GM12878 (cell line): ENCODE measurements at regions not wholly inside any gene's neighbourhood (a gene's known extent, or its start where the extent isn't known, plus 50 kb on each side); places are given as distances from the start of the nearest gene placed in this dataset.

Experiments used
- ATAC-seq: fragments of 200-7000 bp; cut with Tn5 transposase; 3 replicates; pipeline ENCODE4 v1.9.1; 2020; ENCODE audit warnings: mild to moderate bottlenecking, moderate library complexity
- BruUV-seq: library from RNA; stranded (reverse); fragments of 400-500 nt; replicated peaks from 2 replicates; lab custom pipeline; 2021; lab: Mats Ljungman, UMichigan
- CTCF ChIA-PET: fragments of 300-600 bp; sonication (Branson Sonifier 250); formaldehyde crosslinking; extraction: SDS; loops from one replicate; lab custom pipeline; 2021; ENCODE audit warnings: inconsistent platforms; lab: Yijun Ruan, JAX
- POLR2A ChIA-PET: fragments of 350-600 bp; formaldehyde crosslinking; extraction: SDS; loops from one replicate; lab custom pipeline; 2021; ENCODE audit warnings: inconsistent platforms; lab: Charles Lee
- RAD21 ChIA-PET: fragments of 300-600 bp; sonication (Branson Sonifier 250); formaldehyde crosslinking; loops from one replicate; lab custom pipeline; 2023; ENCODE audit warnings: antibody characterized with exemption; ENCODE audit not compliant: unreplicated experiment; lab: Charles Lee
- SMC1A ChIA-PET: fragments of 300-600 bp; sonication (Branson Sonifier 250); formaldehyde crosslinking; loops from one replicate; lab custom pipeline; 2023; ENCODE audit not compliant: unreplicated experiment, uncharacterized antibody; lab: Charles Lee
- DNase-seq: peaks from one replicate; pipeline ENCODE4 v3.0.0-alpha.2; 2011; ENCODE audit warnings: low read depth, low spot score
- FAIRE-seq: peaks from 3 replicates; lab custom pipeline; 2011; peaks lifted over from hg19 to GRCh38; lab: Jason Lieb, UNC
- H2AFZ ChIP-seq: 2 replicates; pipeline ENCODE4 v1.6.0; 2011; ENCODE audit warnings: low read depth, low read length, control low read depth; ENCODE audit not compliant: control insufficient read depth
- H3K27ac ChIP-seq: 2 replicates; pipeline ENCODE4 v1.5.1; 2011; ENCODE audit warnings: control low read depth; ENCODE audit not compliant: control insufficient read depth, insufficient read depth
- H3K27me3 ChIP-seq, 2 experiments: replicated peaks in 1 of 2; 2 replicates each; pipeline versions ENCODE4 v1.6.0 to v1.6.1; 2011; ENCODE audit warnings: low read length in 1 of 2; ENCODE audit not compliant: control insufficient read depth in 2 of 2, insufficient read depth in 2 of 2
- H3K36me3 ChIP-seq, 2 experiments: 2 replicates each; pipeline ENCODE4 v1.5.1; 2011; ENCODE audit warnings: low read length in 1 of 2; ENCODE audit not compliant: control insufficient read depth in 2 of 2, insufficient read depth in 2 of 2
- H3K4me1 ChIP-seq: 2 replicates; pipeline ENCODE4 v1.6.1; 2011; ENCODE audit warnings: mild to moderate bottlenecking, low read length, moderate library complexity, mixed read lengths; ENCODE audit not compliant: control insufficient read depth, insufficient read depth
- H3K4me2 ChIP-seq: 2 replicates; pipeline ENCODE4 v1.6.0; 2011; ENCODE audit warnings: control low read depth; ENCODE audit not compliant: control insufficient read depth, insufficient read depth
- H3K4me3 ChIP-seq: fragments of 200-600 bp; sonication (generic); 2 replicates; pipeline ENCODE4 v1.5.1; 2016
- H3K79me2 ChIP-seq: 2 replicates; pipeline ENCODE4 v1.6.0; 2011; ENCODE audit warnings: low read length; ENCODE audit not compliant: control insufficient read depth, insufficient read depth
- H3K9ac ChIP-seq: 2 replicates; pipeline ENCODE4 v1.8.0; 2011; ENCODE audit warnings: low read length, control low read depth, mixed read lengths; ENCODE audit not compliant: control insufficient read depth, insufficient read depth
- H3K9me3 ChIP-seq: replicated peaks from 3 replicates; pipeline ENCODE4 v1.5.1; 2011; ENCODE audit warnings: mild to moderate bottlenecking, low read length; ENCODE audit not compliant: control insufficient read depth, insufficient read depth
- H4K20me1 ChIP-seq: 2 replicates; pipeline ENCODE4 v1.6.0; 2011; ENCODE audit not compliant: control insufficient read depth, insufficient read depth
- CBFB ChIP-seq: IDR thresholded peaks from 2 replicates; pipeline ENCODE4 v1.6.1; 2016; ENCODE audit warnings: antibody characterized with exemption, low read depth
- CBX5 ChIP-seq: sonication (generic); IDR thresholded peaks from 2 replicates; pipeline ENCODE4 v1.6.1; 2016; ENCODE audit warnings: low read depth, moderate library complexity, mild to moderate bottlenecking, inconsistent platforms
- FOS ChIP-seq: IDR thresholded peaks from 3 replicates; pipeline ENCODE4 v1.6.1; 2011; ENCODE audit warnings: borderline replicate concordance; ENCODE audit not compliant: insufficient read length; ENCODE audit errors: extremely low read depth
- GABPA ChIP-seq: IDR thresholded peaks from 2 replicates; pipeline ENCODE4 v1.6.1; 2014; ENCODE audit warnings: antibody characterized with exemption, low read depth, mild to moderate bottlenecking, inconsistent platforms
- NBN ChIP-seq: fragments of 450-650 bp; IDR thresholded peaks from 2 replicates; pipeline ENCODE4 v1.6.1; 2016
- NFXL1 ChIP-seq: fragments of 450-650 bp; IDR thresholded peaks from 2 replicates; pipeline ENCODE4 v1.6.1; 2017; ENCODE audit warnings: antibody characterized with exemption, mild to moderate bottlenecking, borderline replicate concordance
- POU2F2 ChIP-seq: IDR thresholded peaks from 3 replicates; pipeline ENCODE4 v1.6.1; 2011; ENCODE audit warnings: low read depth, mild to moderate bottlenecking, low read length, borderline replicate concordance
- STAT1 ChIP-seq: fragments of 450-650 bp; conservative IDR thresholded peaks from 2 replicates; pipeline ENCODE4 v1.6.1; 2014; ENCODE audit warnings: antibody characterized with exemption, mild to moderate bottlenecking
- SUPT20H ChIP-seq: IDR thresholded peaks from 2 replicates; pipeline ENCODE4 v1.6.1; 2011; ENCODE audit warnings: low read depth, mild to moderate bottlenecking, low read length, moderate library complexity, borderline replicate concordance; ENCODE audit not compliant: control insufficient read depth
- WGBS: methylation state at CpG from one replicate; pipeline ENCODE4 v1.1.6; 2016; ENCODE audit warnings: low lambda C conversion rate; ENCODE audit not compliant: insufficient replicate concordance, insufficient coverage; ENCODE audit errors: missing lambda C conversion rate; 5-methylcytosine and 5-hydroxymethylcytosine counted together
- in situ Hi-C: fragments of 300-500 bp; cut with MboI; formaldehyde crosslinking; loops from 9 replicates; pipeline ENCODE4 v1.14.3; 2018; ENCODE audit warnings: mixed read lengths
- intact Hi-C: fragments of 100-400 bp; cut with micrococcal nuclease; formaldehyde crosslinking; loops from one replicate; pipeline ENCODE4 v1.14.2; 2022; ENCODE audit not compliant: unreplicated experiment
- TF ChIP-seq, protein P1 (sequence below): fragments of 450-650 bp; IDR thresholded peaks from 2 replicates; pipeline ENCODE4 v1.6.1; 2017; ENCODE audit warnings: mild to moderate bottlenecking, low read depth, inconsistent platforms; ENCODE audit not compliant: poor library complexity, severe bottlenecking
- TF ChIP-seq, protein P2 (sequence below): IDR thresholded peaks from 2 replicates; pipeline ENCODE4 v1.6.1; 2011; ENCODE audit warnings: low read depth, mild to moderate bottlenecking, low read length, moderate library complexity, borderline replicate concordance; ENCODE audit errors: extremely low read depth
- TF ChIP-seq, protein P3 (sequence below): fragments of 450-650 bp; IDR thresholded peaks from 2 replicates; pipeline ENCODE4 v1.6.1; 2017; ENCODE audit warnings: antibody characterized with exemption, mild to moderate bottlenecking, moderate library complexity
- TF ChIP-seq, protein P4 (sequence below): fragments of 450-650 bp; IDR thresholded peaks from 2 replicates; pipeline ENCODE4 v1.6.1; 2018; ENCODE audit warnings: borderline replicate concordance, mild to moderate bottlenecking; ENCODE audit not compliant: partially characterized antibody
- TF ChIP-seq, protein P5 (sequence below): fragments of 450-650 bp; conservative IDR thresholded peaks from 2 replicates; pipeline ENCODE4 v1.6.1; 2017; ENCODE audit warnings: mild to moderate bottlenecking, moderate library complexity

DNA sequence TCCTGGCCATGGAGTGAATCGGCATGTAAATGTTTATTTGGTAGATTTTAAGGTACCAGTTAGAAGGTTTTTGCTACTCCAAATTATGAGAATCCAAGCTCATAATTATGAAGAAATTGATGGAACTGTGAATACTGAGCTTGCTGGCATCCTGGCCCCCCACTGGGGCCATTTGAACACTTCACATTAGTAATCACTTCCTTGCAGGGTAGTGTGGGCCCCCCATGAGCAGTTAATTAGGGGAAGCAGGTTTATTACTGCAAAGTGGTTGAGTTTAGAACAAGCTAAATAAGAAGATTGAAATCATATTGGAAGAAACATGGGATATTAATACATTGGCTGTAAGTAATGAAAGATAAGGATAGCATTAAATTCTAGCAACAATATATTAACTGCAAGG, 86.7 kb downstream of the S1PR1 start:
- ATAC-seq (no peak), FAIRE-seq (no peak), DNase-seq (no peak)
- H2AFZ ChIP-seq, result no peak overlapping the region
- ChIA-PET POLR2A (interaction anchor here (1.3 kb wide), 1 partner anchor 32 kb away, joined by 4 read pairs; no protein-coding TSS in a partner anchor), RAD21 (interaction anchor here (0.7 to 3.5 kb wide), 11 partner anchors 9 to 118 kb away, joined by 3 to 35 read pairs (median 4); no protein-coding TSS in a partner anchor), SMC1A (interaction anchor here (0.8 to 7.6 kb wide), 12 partner anchors 11 to 120 kb away, joined by 3 to 66 read pairs (median 4); no protein-coding TSS in a partner anchor), CTCF (interaction anchor here (0.9 to 4.2 kb wide), 9 partner anchors 9 to 34 kb away, joined by 3 to 30 read pairs (median 4); no protein-coding TSS in a partner anchor)
- in situ Hi-C loops (no loop called here), intact Hi-C loops (no loop called here)
- H3K27ac ChIP-seq, result no peak overlapping the region
- no peaks in the 10 kb centered on the region for H3K36me3 ChIP-seq
- H4K20me1 ChIP-seq, result no peaks in the 10 kb centered on the region
- no peaks in the 10 kb centered on the region for H3K27me3 ChIP-seq
- H3K4me2 ChIP-seq, result no peak overlapping the region
- H3K4me3 ChIP-seq, result no peak overlapping the region
- no peaks in the 10 kb centered on the region; the same call in 2 of the 3 replicates for H3K9me3 ChIP-seq
- no peak overlapping the region for H3K9ac ChIP-seq
- no peaks in the 10 kb centered on the region for H3K4me1 ChIP-seq
- no peaks in the 10 kb centered on the region for H3K79me2 ChIP-seq
- WGBS, result 96% methylated on average over 1 of the region's 1 CpG
- no TSS peak for BruUV-seq
- TF ChIP-seq, protein P1, sequence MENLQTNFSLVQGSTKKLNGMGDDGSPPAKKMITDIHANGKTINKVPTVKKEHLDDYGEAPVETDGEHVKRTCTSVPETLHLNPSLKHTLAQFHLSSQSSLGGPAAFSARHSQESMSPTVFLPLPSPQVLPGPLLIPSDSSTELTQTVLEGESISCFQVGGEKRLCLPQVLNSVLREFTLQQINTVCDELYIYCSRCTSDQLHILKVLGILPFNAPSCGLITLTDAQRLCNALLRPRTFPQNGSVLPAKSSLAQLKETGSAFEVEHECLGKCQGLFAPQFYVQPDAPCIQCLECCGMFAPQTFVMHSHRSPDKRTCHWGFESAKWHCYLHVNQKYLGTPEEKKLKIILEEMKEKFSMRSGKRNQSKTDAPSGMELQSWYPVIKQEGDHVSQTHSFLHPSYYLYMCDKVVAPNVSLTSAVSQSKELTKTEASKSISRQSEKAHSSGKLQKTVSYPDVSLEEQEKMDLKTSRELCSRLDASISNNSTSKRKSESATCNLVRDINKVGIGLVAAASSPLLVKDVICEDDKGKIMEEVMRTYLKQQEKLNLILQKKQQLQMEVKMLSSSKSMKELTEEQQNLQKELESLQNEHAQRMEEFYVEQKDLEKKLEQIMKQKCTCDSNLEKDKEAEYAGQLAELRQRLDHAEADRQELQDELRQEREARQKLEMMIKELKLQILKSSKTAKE, result no peak
- TF ChIP-seq GABPA (no peak), FOS (no peak), STAT1 (no peak), NFXL1 (no peak), CBX5 (no peak), CBFB (no peak), SUPT20H (no peak), NBN (no peak), POU2F2 (no peak)
- TF ChIP-seq, protein P2, sequence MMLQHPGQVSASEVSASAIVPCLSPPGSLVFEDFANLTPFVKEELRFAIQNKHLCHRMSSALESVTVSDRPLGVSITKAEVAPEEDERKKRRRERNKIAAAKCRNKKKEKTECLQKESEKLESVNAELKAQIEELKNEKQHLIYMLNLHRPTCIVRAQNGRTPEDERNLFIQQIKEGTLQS, result no peak
- TF ChIP-seq, protein P3, sequence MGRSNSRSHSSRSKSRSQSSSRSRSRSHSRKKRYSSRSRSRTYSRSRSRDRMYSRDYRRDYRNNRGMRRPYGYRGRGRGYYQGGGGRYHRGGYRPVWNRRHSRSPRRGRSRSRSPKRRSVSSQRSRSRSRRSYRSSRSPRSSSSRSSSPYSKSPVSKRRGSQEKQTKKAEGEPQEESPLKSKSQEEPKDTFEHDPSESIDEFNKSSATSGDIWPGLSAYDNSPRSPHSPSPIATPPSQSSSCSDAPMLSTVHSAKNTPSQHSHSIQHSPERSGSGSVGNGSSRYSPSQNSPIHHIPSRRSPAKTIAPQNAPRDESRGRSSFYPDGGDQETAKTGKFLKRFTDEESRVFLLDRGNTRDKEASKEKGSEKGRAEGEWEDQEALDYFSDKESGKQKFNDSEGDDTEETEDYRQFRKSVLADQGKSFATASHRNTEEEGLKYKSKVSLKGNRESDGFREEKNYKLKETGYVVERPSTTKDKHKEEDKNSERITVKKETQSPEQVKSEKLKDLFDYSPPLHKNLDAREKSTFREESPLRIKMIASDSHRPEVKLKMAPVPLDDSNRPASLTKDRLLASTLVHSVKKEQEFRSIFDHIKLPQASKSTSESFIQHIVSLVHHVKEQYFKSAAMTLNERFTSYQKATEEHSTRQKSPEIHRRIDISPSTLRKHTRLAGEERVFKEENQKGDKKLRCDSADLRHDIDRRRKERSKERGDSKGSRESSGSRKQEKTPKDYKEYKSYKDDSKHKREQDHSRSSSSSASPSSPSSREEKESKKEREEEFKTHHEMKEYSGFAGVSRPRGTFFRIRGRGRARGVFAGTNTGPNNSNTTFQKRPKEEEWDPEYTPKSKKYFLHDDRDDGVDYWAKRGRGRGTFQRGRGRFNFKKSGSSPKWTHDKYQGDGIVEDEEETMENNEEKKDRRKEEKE, result no peak
- TF ChIP-seq, protein P4, sequence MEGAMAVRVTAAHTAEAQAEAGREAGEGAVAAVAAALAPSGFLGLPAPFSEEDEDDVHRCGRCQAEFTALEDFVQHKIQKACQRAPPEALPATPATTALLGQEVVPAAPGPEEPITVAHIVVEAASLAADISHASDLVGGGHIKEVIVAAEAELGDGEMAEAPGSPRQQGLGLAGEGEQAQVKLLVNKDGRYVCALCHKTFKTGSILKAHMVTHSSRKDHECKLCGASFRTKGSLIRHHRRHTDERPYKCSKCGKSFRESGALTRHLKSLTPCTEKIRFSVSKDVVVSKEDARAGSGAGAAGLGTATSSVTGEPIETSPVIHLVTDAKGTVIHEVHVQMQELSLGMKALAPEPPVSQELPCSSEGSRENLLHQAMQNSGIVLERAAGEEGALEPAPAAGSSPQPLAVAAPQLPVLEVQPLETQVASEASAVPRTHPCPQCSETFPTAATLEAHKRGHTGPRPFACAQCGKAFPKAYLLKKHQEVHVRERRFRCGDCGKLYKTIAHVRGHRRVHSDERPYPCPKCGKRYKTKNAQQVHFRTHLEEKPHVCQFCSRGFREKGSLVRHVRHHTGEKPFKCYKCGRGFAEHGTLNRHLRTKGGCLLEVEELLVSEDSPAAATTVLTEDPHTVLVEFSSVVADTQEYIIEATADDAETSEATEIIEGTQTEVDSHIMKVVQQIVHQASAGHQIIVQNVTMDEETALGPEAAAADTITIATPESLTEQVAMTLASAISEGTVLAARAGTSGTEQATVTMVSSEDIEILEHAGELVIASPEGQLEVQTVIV, result no peak
- TF ChIP-seq, protein P5, sequence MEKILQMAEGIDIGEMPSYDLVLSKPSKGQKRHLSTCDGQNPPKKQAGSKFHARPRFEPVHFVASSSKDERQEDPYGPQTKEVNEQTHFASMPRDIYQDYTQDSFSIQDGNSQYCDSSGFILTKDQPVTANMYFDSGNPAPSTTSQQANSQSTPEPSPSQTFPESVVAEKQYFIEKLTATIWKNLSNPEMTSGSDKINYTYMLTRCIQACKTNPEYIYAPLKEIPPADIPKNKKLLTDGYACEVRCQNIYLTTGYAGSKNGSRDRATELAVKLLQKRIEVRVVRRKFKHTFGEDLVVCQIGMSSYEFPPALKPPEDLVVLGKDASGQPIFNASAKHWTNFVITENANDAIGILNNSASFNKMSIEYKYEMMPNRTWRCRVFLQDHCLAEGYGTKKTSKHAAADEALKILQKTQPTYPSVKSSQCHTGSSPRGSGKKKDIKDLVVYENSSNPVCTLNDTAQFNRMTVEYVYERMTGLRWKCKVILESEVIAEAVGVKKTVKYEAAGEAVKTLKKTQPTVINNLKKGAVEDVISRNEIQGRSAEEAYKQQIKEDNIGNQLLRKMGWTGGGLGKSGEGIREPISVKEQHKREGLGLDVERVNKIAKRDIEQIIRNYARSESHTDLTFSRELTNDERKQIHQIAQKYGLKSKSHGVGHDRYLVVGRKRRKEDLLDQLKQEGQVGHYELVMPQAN, result no peak
